ENCODE measurements at regions not wholly inside any gene's neighbourhood (a gene's known extent, or its start where the extent isn't known, plus 50 kb on each side); places are given as distances from the start of the nearest gene placed in this dataset.

DNA sequence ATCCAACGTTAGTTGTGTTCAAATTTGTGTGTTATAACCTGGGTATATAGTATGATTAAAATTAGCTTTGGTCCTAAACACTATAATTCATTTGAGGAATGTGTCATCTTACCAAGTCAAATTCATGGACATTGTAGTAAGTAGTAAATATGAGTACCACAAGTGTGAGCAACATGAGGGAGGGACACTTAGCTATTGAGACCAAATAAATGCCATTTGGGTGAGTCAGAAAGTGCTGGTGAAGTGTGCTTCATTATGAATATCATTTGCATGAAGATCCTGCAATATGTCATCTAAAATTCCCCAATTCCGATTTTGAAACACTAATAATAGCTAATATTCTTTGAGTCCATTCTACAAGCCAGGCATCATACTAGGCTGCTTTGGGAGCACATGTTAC is 336.7 kb upstream of the KIF2A start:
- no peak for DNase-seq

DNA sequence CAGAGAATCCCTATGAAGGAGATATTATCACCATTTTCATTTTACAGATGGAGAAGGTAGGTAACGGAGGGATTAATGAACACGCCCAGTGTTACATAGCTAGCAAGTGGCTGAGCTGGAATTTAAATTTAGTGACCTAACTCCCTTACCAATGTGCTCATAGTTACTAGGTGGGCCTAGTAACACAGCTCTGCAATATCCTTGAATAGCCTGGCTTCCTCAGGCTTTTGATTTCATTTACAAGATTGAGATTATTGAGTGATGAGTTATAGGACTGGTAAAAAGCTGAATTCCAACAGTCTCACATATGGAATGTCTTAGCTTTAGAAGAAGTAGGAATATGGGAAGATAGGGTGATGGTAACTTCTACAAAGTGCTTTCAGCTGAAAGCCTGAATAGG is 336.3 kb upstream of the KIF2A start:
- no peak for DNase-seq

DNA sequence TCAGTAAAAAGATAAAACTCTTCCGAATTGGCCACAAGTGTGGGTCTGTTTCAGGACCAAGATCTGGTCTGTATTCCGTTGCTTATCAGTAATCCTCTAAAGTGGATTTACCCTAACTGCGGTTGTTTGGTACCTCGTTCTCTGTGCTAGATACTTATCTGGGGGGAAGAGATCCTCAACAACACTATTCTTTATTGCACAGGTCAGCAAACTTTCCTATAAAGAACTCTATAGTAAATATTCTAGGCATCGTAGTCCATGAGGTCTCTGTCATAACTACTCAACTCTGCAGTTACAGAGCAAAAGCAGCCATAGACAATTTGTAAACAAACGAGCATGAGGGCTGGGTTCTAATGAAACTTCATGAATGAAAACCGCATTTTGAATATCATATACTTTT is 335.8 kb upstream of the KIF2A start:
- no peak for DNase-seq

DNA sequence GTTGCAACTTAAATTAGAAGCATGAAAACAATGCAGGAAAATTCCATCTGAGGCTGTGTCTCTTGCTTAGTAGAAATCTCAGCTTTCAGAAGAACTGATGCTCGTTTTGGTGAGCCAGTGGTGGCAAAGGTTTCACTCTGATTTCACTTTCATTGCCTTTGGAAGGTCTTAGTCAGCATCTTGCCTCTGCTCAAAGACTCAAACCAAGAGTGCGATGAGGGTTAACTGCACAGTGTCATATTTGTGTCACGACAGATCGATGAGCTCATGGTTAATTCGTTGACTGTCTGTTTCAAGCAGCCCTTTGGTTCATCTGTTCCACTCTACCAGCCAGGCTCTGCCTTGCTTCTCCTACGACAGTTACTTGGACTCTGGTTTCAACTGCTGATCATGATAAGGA is 331.3 kb upstream of the KIF2A start:
- DNase-seq, result no peak

DNA sequence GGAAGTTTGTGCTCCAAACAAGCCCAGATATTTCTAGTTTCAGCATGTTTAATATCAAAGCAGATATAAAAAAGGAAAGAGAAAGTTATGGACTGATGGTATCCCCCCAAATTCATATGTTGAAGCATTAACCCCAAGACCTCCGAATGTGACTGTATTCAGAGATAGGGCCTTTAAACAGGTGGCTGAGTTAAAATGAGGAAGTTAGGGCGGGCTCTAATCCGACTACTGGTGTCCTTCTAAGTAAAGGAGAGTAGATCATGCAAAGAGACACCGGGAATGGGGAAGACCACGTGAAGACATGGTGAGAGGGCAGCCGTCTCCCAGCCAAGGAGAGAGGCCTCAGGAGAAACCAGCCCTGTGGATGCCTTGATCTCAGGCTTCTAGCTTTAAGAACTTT is 324.1 kb upstream of the KIF2A start:
- DNase-seq, result no peak

DNA sequence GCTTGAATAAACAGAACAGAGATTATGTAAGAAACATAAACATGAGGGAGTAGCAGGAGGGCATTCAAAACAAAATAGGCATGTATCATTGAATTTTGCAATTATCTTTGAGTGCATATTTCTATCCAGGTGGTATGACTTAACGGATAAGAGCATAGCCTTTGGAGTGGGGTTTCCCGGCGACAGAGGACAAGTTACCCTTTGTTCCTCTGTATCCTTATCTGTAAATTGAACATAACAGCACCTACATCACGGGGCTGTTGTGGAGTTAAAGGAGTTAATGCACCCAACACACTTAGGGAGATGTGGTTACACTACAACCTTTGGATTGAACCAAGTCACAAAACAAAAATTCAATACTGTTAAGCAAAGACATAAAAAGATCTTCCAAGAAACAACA is 314.6 kb upstream of the KIF2A start:
- DNase-seq, result no peak

DNA sequence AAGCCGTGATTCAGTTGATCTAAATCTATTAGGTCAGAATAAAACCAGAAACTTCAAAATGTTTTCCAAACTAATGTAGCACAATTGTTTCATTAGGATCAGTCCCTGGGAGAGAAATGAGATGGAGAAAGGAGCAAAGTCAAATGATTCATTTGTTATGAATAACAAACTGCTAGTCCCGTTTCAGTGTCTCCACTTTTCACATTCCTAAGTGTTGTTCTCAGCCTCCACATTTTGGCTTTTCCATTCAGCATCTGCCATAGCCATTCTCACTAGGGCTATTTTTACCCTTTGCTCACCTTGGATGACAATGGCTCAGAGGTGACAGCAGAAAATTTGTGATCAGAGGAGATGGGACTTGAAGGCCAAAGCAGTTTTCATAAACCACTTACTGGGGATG is 314.1 kb upstream of the KIF2A start:
- no peak for DNase-seq

DNA sequence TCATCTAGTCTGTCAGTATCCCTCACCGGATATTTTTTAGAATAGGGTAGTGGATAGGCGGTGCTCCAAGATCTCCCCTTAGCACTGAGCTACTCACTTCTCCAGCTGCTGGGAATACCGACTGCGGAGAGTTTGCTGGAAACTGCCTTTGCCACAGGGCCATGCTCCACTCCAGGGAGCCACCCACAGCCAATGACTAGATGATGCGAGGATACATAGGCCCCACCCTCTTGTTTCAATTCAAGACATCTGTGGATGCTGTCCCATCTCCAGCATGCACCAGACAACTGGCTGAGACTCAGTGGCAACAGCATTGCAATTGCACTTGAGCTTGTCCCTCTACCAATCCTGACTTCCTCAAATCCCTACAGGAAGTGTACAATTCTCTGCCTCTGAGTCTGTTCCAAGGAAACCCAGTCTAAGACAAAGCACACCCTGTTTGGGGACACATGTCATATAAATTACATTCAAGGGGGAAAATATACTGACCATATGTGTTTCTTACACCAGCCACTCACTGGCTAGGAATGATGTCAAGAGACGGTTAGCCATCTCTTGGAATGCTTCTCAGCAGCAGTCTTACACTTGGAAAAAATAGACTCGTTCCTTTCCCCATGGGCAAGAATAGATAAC is 312.6 kb upstream of the KIF2A start:
- no peak for DNase-seq

DNA sequence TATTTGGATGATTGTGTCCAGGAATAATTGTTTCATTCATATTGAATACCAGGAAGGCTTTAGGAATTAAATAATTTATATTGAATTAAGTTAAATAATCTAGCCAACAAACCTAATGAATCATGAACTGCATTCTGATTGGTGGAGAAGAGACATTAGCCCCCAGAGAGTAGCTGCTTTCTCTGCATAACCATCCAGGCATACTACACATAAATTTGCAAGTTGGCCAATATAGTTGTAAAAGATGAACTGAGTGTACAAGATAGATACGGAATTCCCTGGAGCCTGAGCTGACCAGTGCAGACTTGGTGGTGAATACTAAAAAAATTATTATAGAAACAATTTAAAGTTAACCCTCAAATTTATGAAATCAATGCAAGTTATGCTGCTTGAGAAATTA is 311.8 kb upstream of the KIF2A start:
- no peak for DNase-seq

DNA sequence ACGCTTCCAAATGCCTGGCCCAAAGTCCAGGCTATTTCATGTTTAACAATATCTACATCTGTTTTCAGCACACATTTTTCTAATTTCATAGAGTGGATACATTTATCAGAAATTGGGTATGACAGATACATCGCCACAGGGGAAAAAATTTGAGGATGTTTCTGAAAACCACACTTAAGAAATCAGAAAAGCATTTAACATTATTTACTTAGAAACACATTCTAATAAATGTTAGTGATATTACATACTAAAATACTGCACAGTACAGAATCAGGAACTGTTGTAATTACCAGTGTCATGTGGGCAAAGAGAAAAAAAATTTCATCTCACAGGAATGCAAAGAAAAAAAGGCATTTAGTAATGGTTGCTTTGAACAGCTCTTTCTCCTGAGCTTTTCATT is 310.5 kb upstream of the KIF2A start:
- DNase-seq, result no peak

DNA sequence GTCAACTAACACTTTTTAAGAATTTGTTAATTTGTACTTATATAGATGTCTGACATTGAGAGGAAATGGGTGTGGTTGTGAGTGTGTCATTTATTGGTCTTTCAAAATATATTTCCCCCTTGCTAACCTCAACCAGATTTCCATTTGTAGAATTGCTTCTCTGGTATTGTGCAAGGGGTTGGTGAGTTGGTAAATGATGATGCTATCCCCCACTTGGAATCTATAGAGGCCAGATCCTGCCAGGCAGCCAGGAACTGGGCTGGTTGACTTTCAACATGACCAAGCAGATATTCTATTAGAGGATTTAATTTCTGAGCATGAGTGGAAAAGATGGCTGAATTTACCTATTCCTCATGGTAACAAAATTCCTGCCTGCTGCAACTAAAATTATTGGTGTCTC is 306.6 kb upstream of the KIF2A start:
- DNase-seq, result no peak

DNA sequence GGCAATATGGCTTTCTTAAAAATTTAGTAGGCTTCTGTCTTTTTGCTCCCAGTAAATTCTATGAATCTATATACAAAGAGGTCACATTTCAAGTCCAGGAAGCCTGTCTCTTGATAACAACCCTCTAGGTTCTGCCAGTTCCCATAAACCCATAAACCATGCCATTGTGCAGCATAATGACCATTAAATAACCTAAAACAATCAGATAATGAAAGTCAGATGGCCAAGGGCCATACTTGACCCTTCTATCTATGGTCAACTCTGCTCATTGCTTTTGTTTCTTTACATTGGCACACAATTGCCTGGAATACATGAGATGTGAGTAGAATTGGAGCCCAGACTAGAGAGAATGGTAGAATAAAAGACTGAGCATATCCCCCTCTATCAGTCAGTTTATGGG is 305.4 kb upstream of the KIF2A start:
- no peak for DNase-seq

DNA sequence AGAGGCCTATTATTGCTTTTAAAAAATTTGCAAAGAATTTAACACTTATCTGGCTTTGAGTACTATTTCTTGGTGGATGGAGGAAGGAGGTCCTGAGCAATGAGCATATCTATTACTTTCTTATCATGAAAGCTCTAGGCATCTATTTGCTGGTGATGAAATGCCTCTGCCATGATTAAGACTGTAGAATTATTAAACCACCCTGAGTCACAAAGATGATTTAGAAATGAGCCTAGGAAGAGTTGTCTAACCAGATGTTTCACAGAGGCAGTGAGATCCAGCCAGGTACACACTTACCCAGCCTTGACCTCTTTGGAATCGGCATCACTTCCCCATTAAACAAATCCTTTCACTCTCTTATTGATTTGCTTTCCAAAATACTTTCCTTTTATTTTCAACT is 304.4 kb upstream of the KIF2A start:
- DNase-seq, result no peak

DNA sequence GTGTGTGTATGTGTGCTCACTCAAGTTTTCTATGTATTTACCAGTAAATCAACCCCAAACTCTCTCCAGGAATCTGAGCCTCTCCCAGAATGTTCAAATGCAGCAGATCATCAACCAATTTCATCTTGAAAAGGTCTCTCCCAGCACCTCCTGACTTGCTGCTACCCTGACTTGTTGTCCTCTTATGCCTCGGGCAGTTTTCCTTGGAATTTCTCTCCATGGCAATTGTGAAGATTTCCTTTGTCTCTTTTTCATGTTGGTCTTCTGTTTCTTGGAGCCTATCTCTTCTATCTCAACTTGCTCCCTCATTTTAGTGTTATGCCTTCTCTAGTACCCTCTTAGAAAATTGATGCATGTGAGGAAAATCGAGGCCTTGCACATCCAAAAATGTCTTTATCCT is 303.6 kb upstream of the KIF2A start:
- DNase-seq, result no peak

DNA sequence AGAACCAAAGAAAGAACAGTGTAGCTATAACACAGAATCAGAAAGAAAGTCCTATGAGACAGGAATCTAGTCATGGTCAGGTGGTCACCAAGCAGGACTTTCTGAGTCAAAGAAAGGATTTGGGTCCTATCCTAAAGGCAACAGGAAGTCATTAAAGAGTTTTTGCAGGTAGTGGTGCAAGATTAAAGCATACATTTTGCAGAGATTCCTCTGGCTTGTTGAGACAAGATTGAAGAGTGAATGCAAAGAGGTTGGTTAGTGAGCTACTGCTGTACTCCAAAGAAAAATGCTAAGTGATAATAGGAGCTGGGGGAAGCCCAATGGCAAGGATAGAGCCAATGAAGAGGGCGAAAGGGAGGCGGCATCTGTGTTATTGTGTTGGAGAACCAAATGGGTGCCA is 300.5 kb upstream of the KIF2A start:
- no peak for DNase-seq

DNA sequence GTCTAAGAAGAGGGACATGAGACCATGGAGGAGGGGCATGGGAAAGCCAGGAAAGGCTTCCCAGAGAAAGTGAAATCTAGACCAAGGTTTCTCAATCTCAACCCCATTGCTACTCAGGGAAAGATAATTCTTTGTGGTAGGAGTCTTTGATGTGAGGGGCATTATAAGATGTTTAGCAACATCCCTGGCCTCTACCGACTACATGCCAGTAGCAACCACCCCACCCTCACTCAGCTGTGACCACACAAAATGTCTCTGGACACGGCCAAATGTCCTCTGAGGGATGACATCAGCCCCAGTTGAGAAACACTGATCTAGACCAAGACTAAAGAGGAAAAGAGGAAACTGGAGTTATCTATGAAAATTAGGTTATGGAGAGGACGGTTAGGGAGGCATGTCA is 298.5 kb upstream of the KIF2A start:
- DNase-seq, result no peak

DNA sequence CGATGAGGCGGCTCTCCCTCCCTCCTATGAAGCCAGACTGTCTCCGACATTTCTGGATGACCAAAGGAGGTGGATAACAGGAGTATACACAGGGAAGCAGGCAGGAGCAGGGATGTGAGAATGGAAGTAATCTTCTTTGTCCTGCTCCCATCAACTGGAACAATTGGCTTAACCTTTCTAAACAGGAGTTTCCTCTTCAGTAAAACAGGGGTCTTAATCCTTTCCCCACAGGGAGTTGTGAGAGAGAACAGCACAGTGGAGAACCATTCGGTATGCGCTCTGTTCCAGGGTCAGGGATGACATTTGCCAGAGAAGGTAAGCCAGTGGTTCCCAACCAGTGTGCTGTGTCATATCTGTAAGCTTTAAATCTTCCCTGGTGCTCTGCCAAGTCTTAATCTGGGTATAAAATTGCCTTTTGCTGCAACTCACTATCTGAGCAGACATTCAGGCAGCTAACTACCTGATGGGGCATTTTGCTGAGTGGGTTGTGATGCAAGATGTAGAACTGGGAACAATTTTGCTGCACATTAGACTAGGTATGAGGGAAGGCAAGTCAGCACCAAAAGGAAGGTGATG is 294.8 kb upstream of the KIF2A start:
- DNase-seq, result peak; percentile 79

DNA sequence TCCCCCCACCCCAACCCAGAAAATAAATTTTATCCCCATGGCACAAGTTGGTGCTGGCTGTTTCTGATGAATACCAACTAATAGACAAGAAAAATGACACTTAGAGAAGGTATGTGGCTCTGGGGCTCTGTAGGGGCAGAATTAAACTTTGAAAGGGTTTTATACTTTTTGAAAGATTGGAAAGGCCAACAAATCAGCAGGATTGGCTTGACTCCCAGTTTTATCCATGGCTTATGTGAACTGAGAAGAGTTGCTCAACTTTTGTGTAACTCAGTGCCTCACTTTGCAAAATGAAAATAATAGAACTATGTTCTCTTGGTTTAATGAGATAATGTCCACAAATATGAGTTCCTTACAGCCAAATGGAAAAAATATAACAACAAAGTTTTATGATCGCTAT is 288.9 kb upstream of the KIF2A start:
- DNase-seq, result no peak

DNA sequence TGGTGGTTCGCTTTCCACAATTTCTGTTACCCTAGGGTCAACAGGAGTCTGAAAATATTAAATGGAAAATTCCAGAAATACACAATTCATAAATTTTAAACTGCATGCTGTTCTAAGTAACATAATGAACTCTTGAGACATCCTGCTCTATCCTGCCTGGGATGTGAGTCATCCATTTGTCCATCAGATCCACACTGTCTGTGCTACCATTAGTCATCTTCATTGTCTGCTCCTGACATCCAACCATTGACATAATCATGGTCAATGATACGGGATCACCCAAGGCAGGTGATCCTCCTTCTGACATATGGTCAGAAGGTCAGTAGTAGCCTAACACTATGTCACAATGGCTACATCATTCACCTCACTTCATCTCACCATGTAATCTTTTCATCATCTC is 276.7 kb upstream of the KIF2A start:
- no peak for DNase-seq

DNA sequence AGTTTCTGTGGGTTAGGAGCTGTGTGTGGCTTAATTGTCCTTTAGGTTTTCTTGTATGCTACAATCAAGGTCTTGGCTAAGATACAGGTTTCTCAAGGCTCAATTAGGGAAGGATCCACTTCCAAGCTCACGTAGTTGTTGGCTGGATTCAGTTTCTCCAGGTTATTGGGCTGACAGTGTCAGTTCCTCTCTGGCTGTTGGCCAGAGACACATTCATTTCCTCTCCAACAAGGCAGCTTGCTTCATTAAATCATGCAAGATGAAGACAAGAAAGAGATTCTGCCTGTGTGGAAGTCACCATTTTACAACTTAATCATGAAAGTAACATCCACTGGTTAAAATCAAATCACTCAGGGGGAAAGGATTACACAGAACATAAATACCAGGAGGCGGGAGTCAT is 275.7 kb upstream of the KIF2A start:
- no peak for DNase-seq

DNA sequence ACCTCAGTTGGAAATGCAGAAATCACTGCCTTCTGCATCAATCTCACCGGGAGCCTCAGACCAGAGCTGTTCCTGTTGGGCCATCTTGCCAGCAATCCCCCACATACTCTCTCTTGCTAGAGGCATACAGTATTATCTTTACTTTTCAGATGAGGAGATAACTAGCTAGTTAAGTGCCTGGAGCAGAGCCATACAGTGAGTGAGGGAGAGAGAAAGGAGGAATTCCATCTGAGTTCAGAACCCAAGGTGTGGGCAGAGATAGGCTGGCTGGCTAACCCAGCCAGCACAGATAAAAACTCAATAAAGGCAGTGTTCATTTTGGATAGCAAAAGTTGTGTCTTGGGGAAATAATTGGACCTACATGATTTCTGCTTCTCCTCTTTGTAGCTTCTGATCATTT is 268.0 kb upstream of the KIF2A start:
- DNase-seq, result no peak

DNA sequence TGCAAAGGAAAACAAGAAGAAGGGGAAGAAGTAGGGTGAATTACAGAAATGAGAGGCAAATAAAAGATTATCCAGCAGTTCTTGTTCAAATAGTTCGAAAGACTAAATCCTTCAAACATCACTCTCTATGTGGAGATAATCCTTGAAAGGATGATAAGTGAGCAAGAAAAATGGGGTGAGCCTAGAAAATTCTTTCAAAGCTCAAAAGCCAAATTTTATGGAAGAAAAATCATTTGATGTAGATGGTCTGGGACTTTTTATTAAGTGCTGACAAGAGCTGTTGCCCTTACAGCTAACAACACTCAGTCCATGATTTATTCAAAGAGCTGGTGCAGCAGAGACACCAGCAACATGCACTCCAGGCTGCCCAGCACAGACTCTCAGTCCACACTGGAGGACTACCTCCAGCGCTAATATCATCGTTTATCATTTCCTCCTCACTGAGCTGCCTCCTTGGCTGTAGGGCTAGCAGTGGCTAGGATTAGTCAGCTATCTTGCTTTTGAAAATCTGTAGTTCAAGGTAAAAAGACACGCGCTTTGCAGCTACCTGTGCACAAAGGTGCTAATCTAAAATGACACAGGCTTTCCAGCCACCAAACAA is 264.8 kb upstream of the KIF2A start:
- peak; percentile 19 for DNase-seq

DNA sequence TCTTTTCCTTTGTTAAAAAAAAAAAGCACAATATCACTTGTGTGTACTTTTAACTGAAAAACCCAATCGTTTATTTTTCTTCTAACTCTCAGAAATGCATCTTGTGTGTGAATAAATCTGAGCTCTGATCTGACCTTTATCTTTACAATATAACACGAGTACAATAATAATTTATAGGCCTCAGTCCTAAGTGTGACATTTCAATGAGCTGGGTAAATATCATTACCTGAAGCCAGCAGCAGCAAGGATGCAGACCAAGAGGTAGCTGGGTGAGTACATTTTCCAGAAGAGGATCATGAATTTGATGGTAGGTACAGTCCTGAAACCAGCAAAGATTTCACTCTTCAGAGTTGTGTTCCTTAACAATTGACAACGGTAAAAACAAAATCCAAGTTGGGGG is 264.0 kb upstream of the KIF2A start:
- no peak for DNase-seq

DNA sequence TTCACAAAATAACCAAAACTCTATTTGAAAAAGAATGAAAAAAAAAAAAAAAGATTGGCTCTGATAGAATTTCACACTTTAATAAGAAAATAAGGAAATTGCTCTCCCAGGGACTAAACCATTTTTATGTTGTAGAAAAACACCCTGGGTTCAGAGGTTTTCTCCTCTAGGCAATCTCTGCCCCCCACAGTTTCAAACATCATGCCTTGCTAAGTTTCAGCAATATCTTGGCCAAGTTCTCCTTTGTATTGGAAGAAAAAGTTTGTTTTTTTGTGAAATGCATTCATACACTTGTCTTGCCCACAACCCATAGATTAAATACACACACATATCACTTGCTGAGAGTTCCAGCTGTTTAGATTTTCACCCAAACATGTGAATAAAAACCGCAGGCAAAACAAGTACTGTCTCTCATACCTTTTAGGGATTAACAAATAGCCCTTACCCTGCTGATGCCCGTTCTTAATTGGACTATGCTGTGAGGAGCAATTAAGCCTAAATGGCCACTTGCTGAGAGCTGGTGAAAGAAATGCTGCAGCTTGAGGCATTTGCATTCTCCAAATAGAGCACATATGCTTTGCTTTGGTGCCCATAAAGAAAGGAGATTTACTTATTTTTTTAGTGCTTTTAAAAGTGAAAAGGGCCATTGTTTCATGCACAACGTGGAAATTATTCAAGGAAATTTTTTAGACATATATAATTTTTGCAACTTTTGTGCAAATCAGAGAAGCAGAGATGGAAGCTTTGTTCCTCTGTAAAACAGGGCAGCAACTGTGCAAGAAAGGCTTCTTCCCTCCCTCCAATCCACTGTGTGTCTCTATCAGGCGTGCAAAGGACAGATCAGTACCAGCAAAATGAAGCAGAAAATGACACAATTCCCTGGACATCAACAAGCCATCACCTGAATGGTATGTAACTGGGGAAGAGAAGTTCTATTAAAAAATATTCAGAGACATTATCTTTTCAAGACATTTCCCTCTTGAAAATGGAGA is 262.4 kb upstream of the KIF2A start:
- peak; percentile 71 for DNase-seq
